HFFc6 (cell line): ENCODE measurements at regions not wholly inside any gene's neighbourhood (a gene's known extent, or its start where the extent isn't known, plus 50 kb on each side); places are given as distances from the start of the nearest gene placed in this dataset.
"Not testable (repeated sequence)": the region's sequence is repeated elsewhere in the genome, so short reads cannot be mapped to it uniquely, and the experiment has no call there.

Experiments
- DNase-seq: peaks from one replicate; pipeline ENCODE4 v3.0.0-alpha.2; 2018
- H3K27ac Mint-ChIP-seq: 2 replicates; pipeline ENCODE4 v1.8.0; 2020; ENCODE audit warnings: mild to moderate bottlenecking, mixed read lengths
- H3K27me3 Mint-ChIP-seq: 2 replicates; pipeline ENCODE4 v1.8.0; 2021; ENCODE audit warnings: mild to moderate bottlenecking, moderate library complexity, mixed read lengths; ENCODE audit not compliant: insufficient read depth
- H3K36me3 Mint-ChIP-seq: 2 replicates; pipeline ENCODE4 v1.8.0; 2021; ENCODE audit warnings: low read depth, mixed read lengths
- H3K4me1 Mint-ChIP-seq: 2 replicates; pipeline ENCODE4 v1.8.0; 2020; ENCODE audit warnings: low read depth, mixed read lengths
- H3K4me3 Mint-ChIP-seq: 2 replicates; pipeline ENCODE4 v1.8.0; 2020; ENCODE audit warnings: mild to moderate bottlenecking, moderate library complexity, mixed read lengths
- H3K9me3 Mint-ChIP-seq: 2 replicates; pipeline ENCODE4 v1.8.0; 2020; ENCODE audit warnings: mild to moderate bottlenecking, mixed read lengths
- CTCF ChIP-seq: fragments of 200-600 bp; sonication (generic); IDR thresholded peaks from 2 replicates; pipeline ENCODE4 v1.5.0; 2021; ENCODE audit warnings: antibody characterized with exemption, mild to moderate bottlenecking

- peaks cover 3% of the 10 kb centered on the region for H3K27me3 Mint-ChIP-seq
- no peak for TF ChIP-seq CTCF
- H3K36me3 Mint-ChIP-seq = peaks cover 16% of the 10 kb centered on the region
- DNase-seq = no peak
- H3K27ac Mint-ChIP-seq = no peak overlapping the region
- no peak overlapping the region for H3K4me3 Mint-ChIP-seq
- peaks cover 90% of the 10 kb centered on the region for H3K9me3 Mint-ChIP-seq
- no peaks in the 10 kb centered on the region for H3K4me1 Mint-ChIP-seq
Observed at GRCh38 chr22:11360632-11361031, 4167.4 kb upstream of the OR11H1 start.

GRCh38 chr22:11361496-11361895 is 4166.5 kb upstream of the OR11H1 start:
- H3K27me3 Mint-ChIP-seq, DNase-seq, H3K4me1 Mint-ChIP-seq, H3K27ac Mint-ChIP-seq, H3K4me3 Mint-ChIP-seq: not testable (repeated sequence)
- Mint-ChIP-seq H3K36me3 (peaks cover 16% of the 10 kb centered on the region), H3K9me3 (peaks cover 92% of the 10 kb centered on the region)

- Mint-ChIP-seq H3K9me3 (peaks cover 70% of the 10 kb centered on the region), H3K36me3 (peaks cover 12% of the 10 kb centered on the region)
- DNase-seq, H3K27ac Mint-ChIP-seq, H3K4me3 Mint-ChIP-seq, H3K4me1 Mint-ChIP-seq, H3K27me3 Mint-ChIP-seq: not testable (repeated sequence)
Observed at GRCh38 chr22:11369612-11370307, 4158.2 kb upstream of the OR11H1 start.

- H3K27ac Mint-ChIP-seq, H3K4me3 Mint-ChIP-seq, DNase-seq, H3K27me3 Mint-ChIP-seq, H3K4me1 Mint-ChIP-seq: not testable (repeated sequence)
- peaks cover 12% of the 10 kb centered on the region for H3K36me3 Mint-ChIP-seq
- peaks cover 72% of the 10 kb centered on the region for H3K9me3 Mint-ChIP-seq
Observed at GRCh38 chr22:11370311-11370710, 4157.7 kb upstream of the OR11H1 start.
